HG02763 (cell line): ENCODE measurements at regions not wholly inside any gene's neighbourhood (a gene's known extent, or its start where the extent isn't known, plus 50 kb on each side); places are given as distances from the start of the nearest gene placed in this dataset.
"Not testable (repeated sequence)": the region's sequence is repeated elsewhere in the genome, so short reads cannot be mapped to it uniquely, and the experiment has no call there.

Experiments
- ATAC-seq: cut with Tn5 transposase; IDR thresholded peaks from one replicate; pipeline ENCODE4 v1.9.1; 2021; ENCODE audit warnings: mild to moderate bottlenecking, moderate library complexity; ENCODE audit not compliant: unreplicated experiment

DNA sequence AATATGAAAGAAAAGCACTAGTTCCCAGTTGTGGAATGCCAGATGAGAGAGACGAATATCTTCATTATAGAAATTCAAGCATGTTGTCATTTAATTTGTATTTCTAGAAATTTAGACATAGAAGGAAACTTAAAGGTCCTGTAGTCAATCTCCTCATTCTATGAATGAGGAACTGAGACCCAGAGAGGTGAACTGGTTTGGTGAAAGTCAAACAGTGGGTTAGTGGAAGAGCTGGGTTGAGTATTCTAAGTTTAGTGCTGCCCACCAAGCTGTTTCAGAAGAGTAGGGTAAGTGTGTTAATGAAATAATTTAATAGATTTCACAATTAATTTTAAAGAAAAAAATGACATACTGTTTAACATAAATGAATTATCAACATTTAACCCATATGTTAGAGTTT lies 655.2 kb downstream of the FAM133A start:
- no peak for ATAC-seq

- ATAC-seq, result not testable (repeated sequence)
Measured at GRCh38 chrX:94341730-94342129, 667.7 kb downstream of the FAM133A start.

GRCh38 chrX:94361241-94361640 lies 687.2 kb downstream of the FAM133A start:
- no peak for ATAC-seq

- no peak for ATAC-seq
Measured at GRCh38 chrX:94365736-94366135, 691.7 kb downstream of the FAM133A start.

GRCh38 chrX:94366616-94367015 lies 692.6 kb downstream of the FAM133A start:
- no peak for ATAC-seq

DNA sequence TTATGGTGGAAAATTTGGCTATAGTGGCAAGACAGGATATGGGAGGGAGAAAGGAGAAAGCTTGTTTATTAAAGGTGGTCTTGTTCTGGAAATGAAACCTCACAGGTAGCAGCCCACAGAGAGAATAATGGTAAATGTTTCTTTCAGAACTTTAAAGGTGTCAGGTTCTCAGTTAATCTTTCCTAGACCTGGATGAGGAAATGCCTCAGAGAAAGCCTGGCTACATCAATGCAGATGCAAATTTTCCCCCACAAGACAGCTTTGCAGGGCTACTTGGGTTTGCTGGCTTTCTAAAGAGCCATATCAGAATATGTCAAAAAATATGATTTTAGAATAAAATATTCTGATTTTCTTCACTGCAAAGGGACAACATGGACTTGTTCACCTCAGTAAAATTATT lies 715.0 kb downstream of the FAM133A start:
- ATAC-seq, result no peak

DNA sequence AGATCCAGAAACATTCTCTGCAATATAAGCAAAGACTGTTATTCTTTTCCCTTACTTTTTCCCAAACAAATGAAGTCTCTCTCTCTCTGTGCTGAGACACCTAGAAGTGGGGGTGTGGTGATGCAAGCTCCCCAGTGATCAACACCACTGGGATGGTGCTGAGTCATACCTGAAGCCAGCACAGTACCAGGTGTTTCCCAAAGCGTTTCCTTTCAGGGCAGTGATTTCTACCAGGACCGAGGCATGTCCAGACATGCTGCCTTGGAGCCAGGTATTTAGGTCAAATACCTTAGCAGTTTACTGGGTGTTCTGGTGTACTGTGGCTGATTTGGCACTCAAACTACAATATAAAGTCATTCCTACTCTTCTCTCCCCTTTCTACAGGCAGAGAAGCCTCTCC lies 726.5 kb downstream of the FAM133A start:
- ATAC-seq, result peak; percentile 78

DNA sequence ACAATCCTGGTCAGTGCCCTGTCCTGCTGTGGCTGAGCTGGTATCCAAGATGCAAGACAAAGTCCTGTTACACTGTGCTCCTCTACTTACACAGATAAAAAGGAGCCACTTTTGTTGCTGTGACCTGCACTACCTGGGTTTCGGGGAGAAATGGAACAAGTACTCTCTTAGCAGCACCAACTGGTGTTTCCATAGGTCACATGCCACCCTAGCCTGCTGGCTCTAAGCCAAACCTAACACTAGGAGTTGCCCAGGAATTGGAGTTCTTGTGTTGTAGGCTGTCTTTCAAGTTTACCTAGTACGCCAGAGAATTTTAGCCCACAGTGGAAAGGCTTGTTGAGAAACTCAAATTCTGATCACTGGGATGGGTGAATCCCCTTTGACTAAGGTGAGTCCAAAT lies 727.4 kb downstream of the FAM133A start:
- no peak for ATAC-seq

DNA sequence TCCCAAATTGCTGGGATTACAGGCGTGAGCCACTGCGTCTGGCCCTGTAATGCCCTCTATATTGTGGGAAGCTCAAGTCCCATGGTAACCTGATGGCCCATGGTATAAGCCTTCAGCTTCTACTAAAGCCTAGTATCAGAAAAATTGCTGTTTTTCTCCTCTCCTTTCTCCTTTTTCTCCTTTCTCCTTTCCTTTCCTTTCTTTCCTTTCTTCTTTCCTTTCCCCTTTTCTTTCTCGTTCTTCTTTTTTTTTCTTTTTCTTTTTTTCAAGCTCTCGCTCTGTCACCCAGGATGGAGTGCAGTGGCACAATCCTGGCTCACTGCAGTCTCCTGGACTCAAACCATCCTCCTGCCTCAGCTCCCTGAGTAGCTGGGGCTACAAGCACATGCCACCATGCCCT lies 740.7 kb downstream of the FAM133A start:
- ATAC-seq, result no peak

GRCh38 chrX:94418065-94418464 lies 744.1 kb downstream of the FAM133A start:
- ATAC-seq, result no peak

- ATAC-seq, result no peak
Measured at GRCh38 chrX:94424456-94424855, 750.5 kb downstream of the FAM133A start.

- ATAC-seq, result no peak
Measured at GRCh38 chrX:94430091-94430490, 756.1 kb downstream of the FAM133A start.

GRCh38 chrX:94435799-94436198 lies 761.8 kb downstream of the FAM133A start:
- no peak for ATAC-seq

DNA sequence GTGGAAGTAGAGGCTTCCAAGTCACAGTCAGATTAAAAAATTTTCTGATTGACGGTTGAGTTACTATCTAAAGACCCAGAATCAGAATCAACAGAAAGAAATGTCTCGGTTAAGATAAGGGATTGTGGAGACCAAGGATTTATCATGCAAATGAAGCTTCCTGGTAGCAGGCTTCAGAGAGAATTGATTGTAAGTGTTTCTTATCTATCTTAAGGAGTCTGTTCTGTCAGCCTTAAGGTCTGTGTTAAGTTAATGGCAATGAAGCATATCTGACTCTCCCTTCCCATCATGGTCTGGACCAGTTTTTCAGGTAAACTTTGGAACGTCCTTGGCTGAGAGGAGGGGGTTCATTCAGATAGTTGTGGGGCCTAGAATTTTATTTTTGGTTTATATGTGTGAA lies 780.2 kb downstream of the FAM133A start:
- no peak for ATAC-seq

DNA sequence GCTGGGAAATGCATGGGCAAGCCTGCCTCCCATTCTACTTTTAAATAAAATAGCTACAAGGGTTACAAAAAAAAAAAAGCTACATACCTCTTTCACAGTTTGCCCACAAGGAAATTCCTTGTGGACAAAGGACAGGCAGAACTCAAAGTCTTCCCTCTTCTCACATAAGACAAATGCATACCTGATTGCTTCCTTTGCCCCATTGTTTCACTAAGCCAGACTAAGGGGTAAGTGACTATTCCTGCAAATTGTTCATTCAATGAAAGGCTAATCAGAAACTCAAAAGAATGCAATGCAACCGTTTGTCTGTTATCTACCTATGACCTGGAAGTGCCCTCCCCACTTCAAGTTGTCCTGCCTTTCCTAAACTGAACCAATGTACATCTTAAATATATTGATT lies 780.6 kb downstream of the FAM133A start:
- no peak for ATAC-seq

- no peak for ATAC-seq
Measured at GRCh38 chrX:94455782-94456181, 781.8 kb downstream of the FAM133A start.

- no peak for ATAC-seq
Measured at GRCh38 chrX:94492541-94492940, 818.5 kb downstream of the FAM133A start.

DNA sequence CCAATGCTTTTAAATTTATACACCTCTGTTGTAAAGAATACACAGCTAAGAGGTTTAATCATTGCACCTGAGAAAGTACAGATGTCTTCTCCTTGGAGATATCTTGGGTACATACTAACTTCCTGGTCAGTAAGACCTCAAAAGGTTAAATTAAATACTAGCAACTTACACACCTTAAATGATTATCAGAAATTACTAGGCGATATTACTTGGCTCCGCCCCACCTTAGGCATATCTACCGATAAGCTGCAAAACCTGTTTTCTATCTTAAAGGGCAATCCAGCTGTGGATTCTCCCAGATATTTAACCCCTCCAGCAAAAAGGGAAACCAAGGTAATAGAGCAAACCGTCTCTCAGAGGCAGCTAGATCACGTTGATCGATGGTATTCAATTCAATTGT lies 819.4 kb downstream of the FAM133A start:
- no peak for ATAC-seq

DNA sequence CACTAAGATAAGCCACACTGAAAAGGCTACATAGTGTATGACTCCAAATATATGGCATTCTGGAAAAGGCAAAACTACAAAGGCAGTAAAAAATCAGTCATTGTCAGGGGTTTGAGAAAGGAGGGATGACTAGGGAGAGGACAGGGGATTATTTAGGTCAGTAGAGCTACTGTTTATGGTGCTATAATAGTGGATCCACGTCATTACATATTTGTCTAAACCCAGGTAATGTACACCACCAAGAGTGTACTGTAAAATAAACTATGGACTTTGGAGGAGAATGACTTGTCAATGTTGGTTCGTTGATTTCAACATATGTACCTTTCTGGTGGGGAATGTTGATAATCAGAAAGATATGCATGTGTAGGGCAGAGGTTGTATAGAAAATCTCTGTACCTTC lies 837.6 kb downstream of the FAM133A start:
- no peak for ATAC-seq

GRCh38 chrX:94515009-94515408 lies 841.0 kb downstream of the FAM133A start:
- ATAC-seq, result no peak

- ATAC-seq, result no peak
Measured at GRCh38 chrX:94524867-94525266, 850.9 kb downstream of the FAM133A start.

- ATAC-seq, result no peak
Measured at GRCh38 chrX:94545722-94546121, 871.7 kb downstream of the FAM133A start.

- ATAC-seq, result no peak
Measured at GRCh38 chrX:94551831-94552230, 877.8 kb downstream of the FAM133A start.

DNA sequence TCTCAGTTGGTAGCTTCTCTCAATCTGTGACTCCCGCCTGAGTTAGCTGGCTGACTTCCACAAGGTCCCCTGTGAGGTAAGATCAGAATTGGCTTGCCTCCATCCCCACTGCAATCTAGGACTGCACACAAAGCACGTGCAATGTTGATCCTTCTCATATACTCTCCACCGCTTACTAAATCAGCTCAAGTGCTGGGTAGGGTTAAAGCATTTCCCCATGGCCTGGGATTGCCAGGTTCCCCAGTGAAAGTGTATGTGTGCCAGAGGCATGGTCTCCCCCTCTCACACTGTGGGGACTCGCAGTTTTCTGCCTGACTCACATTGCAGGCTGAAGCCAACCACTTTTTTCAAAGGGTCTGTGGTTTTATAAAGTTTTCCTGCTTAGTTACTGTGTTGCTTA lies 886.9 kb downstream of the FAM133A start:
- no peak for ATAC-seq
